ENCODE measurements at regions not wholly inside any gene's neighbourhood (a gene's known extent, or its start where the extent isn't known, plus 50 kb on each side); places are given as distances from the start of the nearest gene placed in this dataset.

GRCh38 chr14:101241147-101241546, 320.1 kb upstream of the DIO3 start:
- H3K36me3 ChIP-seq, result no peaks in the 10 kb centered on the region
- no peak for TF ChIP-seq Cebpa-rat (IDR thresholded peaks at IDR 0.05)

GRCh38 chr14:101241807-101242278, 319.5 kb upstream of the DIO3 start:
- Histone ChIP-seq H3K9ac (no peak overlapping the region), H3K27me3 (peaks cover 35% of the 10 kb centered on the region), H3K36me3 (no peaks in the 10 kb centered on the region), H3K27ac (no peak overlapping the region), H3K9me3 (peaks cover 30% of the 10 kb centered on the region), H4K20me1 (no peaks in the 10 kb centered on the region), H3K4me2 (no peak overlapping the region), H3K4me1 (no peaks in the 10 kb centered on the region), H3K4me3 (no peak overlapping the region)
- TF ChIP-seq Cebpa-rat (IDR thresholded peaks at IDR 0.05), result no peak

More at GRCh38 chr14:101241147-101241546, 320.1 kb upstream of the DIO3 start:
- H3K9ac ChIP-seq, result no peak overlapping the region
- H3K4me3 ChIP-seq, result no peak overlapping the region
- H3K27ac ChIP-seq, result no peak overlapping the region
- peaks cover 23% of the 10 kb centered on the region for H3K9me3 ChIP-seq
- no peaks in the 10 kb centered on the region for H4K20me1 ChIP-seq
- H3K27me3 ChIP-seq, result peaks cover 28% of the 10 kb centered on the region
- no peaks in the 10 kb centered on the region for H3K4me1 ChIP-seq
- H3K4me2 ChIP-seq, result no peak overlapping the region

- Histone ChIP-seq H3K27ac (no peak overlapping the region), H3K4me2 (no peak overlapping the region), H4K20me1 (no peaks in the 10 kb centered on the region), H3K9ac (no peak overlapping the region), H3K4me3 (no peak overlapping the region), H3K27me3 (peaks cover 43% of the 10 kb centered on the region), H3K9me3 (peaks cover 34% of the 10 kb centered on the region), H3K36me3 (no peaks in the 10 kb centered on the region), H3K4me1 (no peaks in the 10 kb centered on the region)
- TF ChIP-seq Cebpa-rat (IDR thresholded peaks at IDR 0.05), result no peak
Measured at GRCh38 chr14:101242442-101243385, 318.6 kb upstream of the DIO3 start.

- Histone ChIP-seq H3K27ac (no peak overlapping the region), H3K27me3 (peaks cover 49% of the 10 kb centered on the region), H3K9me3 (peaks cover 34% of the 10 kb centered on the region), H3K4me1 (no peaks in the 10 kb centered on the region), H3K36me3 (no peaks in the 10 kb centered on the region), H3K9ac (no peak overlapping the region), H4K20me1 (no peaks in the 10 kb centered on the region), H3K4me2 (no peak overlapping the region), H3K4me3 (no peak overlapping the region)
- no peak for TF ChIP-seq Cebpa-rat (IDR thresholded peaks at IDR 0.05)
Measured at GRCh38 chr14:101243587-101244338, 317.5 kb upstream of the DIO3 start.

GRCh38 chr14:101246894-101247841, 314.1 kb upstream of the DIO3 start:
- no peaks in the 10 kb centered on the region for H4K20me1 ChIP-seq
- H3K4me2 ChIP-seq, result no peak overlapping the region
- H3K4me1 ChIP-seq, result peaks cover 9% of the 10 kb centered on the region
- no peak overlapping the region for H3K4me3 ChIP-seq
- no peak for TF ChIP-seq Cebpa-rat (IDR thresholded peaks at IDR 0.05)
- H3K9me3 ChIP-seq, result peaks cover 34% of the 10 kb centered on the region
- H3K27ac ChIP-seq, result no peak overlapping the region
- H3K27me3 ChIP-seq, result peaks cover 49% of the 10 kb centered on the region
- H3K9ac ChIP-seq, result no peak overlapping the region
- H3K36me3 ChIP-seq, result no peaks in the 10 kb centered on the region

GRCh38 chr14:101247842-101248725, 313.2 kb upstream of the DIO3 start:
- Histone ChIP-seq H3K9me3 (peaks cover 34% of the 10 kb centered on the region), H3K4me1 (peaks cover 15% of the 10 kb centered on the region), H3K36me3 (no peaks in the 10 kb centered on the region), H3K4me2 (no peak overlapping the region), H4K20me1 (no peaks in the 10 kb centered on the region), H3K27me3 (peaks cover 45% of the 10 kb centered on the region), H3K4me3 (no peak overlapping the region), H3K9ac (no peak overlapping the region), H3K27ac (no peak overlapping the region)
- TF ChIP-seq Cebpa-rat (IDR thresholded peaks at IDR 0.05), result no peak

GRCh38 chr14:101248840-101249675, 312.2 kb upstream of the DIO3 start:
- H3K36me3 ChIP-seq, result no peaks in the 10 kb centered on the region
- peaks cover 32% of the 10 kb centered on the region for H3K9me3 ChIP-seq
- peaks cover 42% of the 10 kb centered on the region for H3K27me3 ChIP-seq
- TF ChIP-seq Cebpa-rat (IDR thresholded peaks at IDR 0.05), result no peak
- H4K20me1 ChIP-seq, result no peaks in the 10 kb centered on the region
- peaks cover 15% of the 10 kb centered on the region for H3K4me1 ChIP-seq
- no peak overlapping the region for H3K27ac ChIP-seq
- H3K9ac ChIP-seq, result no peak overlapping the region
- H3K4me3 ChIP-seq, result no peak overlapping the region
- no peak overlapping the region for H3K4me2 ChIP-seq

GRCh38 chr14:101249676-101250036, 311.6 kb upstream of the DIO3 start:
- peaks cover 36% of the 10 kb centered on the region for H3K27me3 ChIP-seq
- H3K9ac ChIP-seq, result no peak overlapping the region
- H3K4me2 ChIP-seq, result no peak overlapping the region
- H3K27ac ChIP-seq, result no peak overlapping the region
- H3K9me3 ChIP-seq, result peaks cover 26% of the 10 kb centered on the region
- peaks cover 15% of the 10 kb centered on the region for H3K4me1 ChIP-seq
- no peaks in the 10 kb centered on the region for H4K20me1 ChIP-seq
- H3K4me3 ChIP-seq, result no peak overlapping the region
- no peak for TF ChIP-seq Cebpa-rat (IDR thresholded peaks at IDR 0.05)
- H3K36me3 ChIP-seq, result no peaks in the 10 kb centered on the region
